ENCODE measurements at regions not wholly inside any gene's neighbourhood (a gene's known extent, or its start where the extent isn't known, plus 50 kb on each side); places are given as distances from the start of the nearest gene placed in this dataset.

GRCh38 chr10:107476408-107476807 is 311.9 kb upstream of the SORCS1 start:
- no peak for FAIRE-seq

- no peak for FAIRE-seq
Observed at GRCh38 chr10:107474650-107475049, 310.1 kb upstream of the SORCS1 start.

DNA sequence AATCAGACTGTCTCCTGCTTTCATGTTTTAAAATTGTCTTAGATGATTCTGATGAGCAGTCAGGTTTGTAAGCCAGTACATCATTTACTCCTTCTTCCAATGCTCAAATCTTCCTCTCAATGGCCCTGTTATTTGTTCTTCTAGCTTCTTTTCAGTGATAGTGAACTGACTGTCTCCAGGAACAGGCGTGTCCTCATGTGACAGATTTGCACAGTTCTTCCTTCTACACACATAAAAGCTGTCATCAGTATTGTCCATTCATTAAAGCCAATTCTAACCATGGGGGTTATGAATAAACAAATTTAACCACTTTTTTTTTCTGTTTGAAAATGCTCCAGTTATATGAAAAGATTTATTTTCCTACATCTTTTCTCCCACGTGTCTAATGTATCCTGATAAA is 308.7 kb upstream of the SORCS1 start:
- FAIRE-seq, result no peak

DNA sequence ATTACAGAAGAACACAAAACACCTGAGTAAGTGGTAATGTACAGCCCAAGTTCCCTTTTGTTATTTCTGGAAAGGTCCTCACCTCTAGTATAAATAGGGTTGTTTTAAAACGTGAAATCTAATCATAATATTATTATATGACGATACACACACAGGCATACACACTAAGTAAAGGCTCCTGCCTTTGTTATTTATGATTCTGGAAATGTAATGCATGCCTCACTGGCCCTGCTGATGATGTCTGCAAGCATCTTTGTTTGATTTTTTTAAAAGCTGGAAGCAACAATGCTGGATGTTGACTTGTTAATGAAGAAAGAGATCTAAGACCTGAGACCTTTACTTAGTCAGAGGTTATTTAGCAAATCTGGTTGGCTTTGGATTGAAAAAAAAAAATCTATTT is 307.4 kb upstream of the SORCS1 start:
- FAIRE-seq, result no peak

DNA sequence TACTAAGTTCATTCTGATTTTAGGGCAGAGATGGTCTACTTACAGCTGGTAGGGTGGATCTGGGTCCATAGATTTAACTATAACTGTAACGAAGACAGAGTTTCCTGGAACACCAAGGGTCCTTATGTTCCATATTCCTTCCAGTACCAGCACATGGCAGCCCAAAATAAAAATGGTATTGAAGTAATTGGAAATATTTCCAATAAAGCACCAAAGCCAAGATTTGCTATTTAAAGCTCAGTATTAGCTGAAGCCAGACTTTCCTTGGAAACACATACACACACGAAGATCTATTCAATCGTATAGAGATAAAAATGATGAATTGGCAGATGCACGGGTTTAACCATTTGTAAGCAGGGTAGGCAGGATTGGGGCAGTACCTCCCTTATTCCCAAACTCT is 289.1 kb upstream of the SORCS1 start:
- no peak for FAIRE-seq

DNA sequence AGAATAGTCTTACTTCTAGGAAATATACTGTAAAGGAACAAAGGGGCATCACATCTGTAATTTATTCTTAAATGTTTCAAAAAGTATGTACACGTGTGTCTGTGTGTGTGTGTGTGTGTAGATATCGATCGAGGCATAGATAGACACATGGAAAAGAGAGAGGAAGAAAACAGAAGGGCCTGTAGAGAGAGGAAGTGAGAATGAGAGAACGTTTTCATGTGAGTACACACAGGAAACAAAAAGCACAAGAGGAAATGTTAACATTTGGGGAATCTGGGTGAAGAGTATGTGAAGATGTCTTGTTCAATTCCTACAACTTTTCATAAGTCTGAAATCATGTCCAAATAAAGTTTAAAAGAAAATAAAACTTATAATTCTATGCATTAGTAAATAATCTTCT is 286.5 kb upstream of the SORCS1 start:
- FAIRE-seq, result no peak

DNA sequence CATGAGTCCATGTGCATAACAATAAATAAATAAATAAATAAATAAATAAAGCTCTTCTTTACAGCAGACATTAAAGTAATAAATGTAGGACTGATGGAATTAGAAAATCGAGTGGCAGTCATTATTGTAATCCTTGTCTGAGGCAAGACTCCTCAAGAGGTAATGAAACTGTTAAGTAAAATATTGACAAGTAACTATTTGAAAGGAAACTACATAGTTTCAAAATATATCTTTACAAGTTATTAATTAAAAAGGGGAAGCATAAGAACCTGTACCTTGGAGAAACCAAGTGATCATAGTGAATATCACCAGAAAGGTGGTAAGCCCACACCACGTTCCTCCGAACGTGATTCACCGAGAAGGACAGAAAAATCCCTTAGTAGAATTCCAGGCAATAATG is 285.6 kb upstream of the SORCS1 start:
- FAIRE-seq, result no peak

DNA sequence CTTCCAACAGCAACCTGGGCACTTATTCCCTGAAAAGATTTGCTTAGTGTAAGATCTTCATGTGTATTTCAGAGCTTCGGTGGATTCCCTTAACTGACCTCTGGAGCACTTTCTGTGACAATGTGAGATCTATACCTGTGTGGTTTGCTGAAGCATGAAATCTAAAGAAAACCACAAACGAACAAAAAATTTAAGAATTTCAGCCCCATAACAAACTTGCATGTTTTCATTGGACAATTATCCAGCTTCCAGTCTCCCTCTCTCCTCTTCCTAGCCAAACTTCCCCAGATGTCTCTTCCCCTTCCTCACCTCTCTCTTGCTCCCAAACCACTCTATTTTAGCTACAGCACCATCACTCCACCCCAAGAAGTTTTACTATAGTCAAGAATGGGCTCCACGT is 279.9 kb upstream of the SORCS1 start:
- no peak for FAIRE-seq

- FAIRE-seq, result no peak
Observed at GRCh38 chr10:107443813-107444212, 279.3 kb upstream of the SORCS1 start.

DNA sequence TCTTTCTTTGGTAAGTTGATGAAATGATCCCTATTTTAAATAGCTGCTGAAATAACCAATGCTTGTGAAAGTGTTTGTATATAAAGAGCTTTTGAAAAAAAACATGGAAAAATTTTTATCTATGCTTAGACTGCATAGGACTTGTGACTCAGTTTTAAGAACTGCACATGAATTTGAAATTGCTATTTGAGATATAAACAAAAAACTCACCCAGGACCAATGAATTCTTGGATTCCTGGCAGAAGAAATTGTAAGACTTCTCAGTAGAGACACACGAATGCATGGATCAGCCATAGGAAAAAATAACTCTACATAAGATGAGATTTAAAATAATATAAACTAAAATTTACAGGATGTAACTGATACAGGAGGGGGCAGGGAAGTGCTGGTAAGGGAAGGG is 278.8 kb upstream of the SORCS1 start:
- no peak for FAIRE-seq

DNA sequence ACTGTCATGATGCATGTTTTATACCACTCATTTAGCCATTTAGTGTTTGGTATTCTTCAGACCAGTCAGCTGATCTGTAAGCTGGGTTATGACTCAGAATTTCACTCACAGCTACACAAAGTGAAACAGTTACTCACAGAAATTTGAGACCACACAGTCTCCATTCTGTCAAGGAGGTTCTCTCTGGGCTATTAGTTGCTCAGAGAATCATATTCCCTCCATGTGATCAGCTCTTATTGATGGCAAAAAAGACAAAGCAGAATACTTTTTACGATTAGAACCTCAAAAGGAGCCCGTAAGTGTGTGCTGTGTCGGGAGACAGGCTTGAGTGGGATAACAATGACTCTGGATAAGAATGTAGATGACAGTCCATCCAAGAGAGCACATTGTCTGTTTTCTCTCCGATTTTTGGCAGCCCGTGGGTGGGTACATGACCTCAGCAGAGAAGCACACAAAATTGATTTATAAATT is 277.6 kb upstream of the SORCS1 start:
- no peak for FAIRE-seq

DNA sequence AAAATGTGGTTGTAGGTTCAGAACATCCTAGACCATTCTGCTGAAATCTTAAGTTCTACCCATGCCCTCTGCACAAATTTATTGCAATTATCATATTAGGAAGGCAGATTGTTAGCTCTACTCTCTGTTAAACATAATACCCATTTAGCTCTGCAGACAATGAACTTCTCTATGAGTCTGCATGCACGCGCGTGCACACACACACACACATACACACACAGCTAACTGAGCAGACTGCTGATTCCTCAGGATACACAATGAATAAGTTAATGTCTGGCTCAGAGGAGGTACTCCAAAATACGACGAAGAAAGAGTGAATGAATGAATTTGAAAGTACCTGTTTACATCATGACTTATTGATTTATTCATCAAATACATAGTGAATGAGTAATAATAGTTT is 276.2 kb upstream of the SORCS1 start:
- no peak for FAIRE-seq

- FAIRE-seq, result no peak
Observed at GRCh38 chr10:107437921-107438320, 273.4 kb upstream of the SORCS1 start.

DNA sequence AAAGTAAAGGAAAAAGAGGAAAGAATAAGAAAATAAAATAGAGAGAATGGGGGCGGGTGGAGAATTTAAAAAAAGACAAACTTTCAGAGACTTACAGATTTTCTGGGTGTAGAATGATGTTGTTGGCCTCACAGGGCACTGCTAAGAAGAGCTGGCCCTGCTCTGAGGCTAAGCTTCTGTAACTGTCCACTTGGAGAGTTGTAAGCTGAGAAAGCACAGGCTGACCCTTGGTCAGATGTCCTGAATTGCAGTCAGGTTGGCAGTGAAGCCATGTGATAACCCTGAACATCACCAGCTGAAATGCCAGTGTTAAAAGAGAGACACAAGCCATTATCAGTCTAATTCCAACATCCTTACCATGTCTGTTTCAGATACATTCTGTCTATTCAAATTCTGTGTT is 272.1 kb upstream of the SORCS1 start:
- no peak for FAIRE-seq

GRCh38 chr10:107434854-107435253 is 270.3 kb upstream of the SORCS1 start:
- FAIRE-seq, result no peak

- FAIRE-seq, result no peak
Observed at GRCh38 chr10:107434201-107434600, 269.7 kb upstream of the SORCS1 start.

- FAIRE-seq, result no peak
Observed at GRCh38 chr10:107433605-107434004, 269.1 kb upstream of the SORCS1 start.

GRCh38 chr10:107430446-107430845 is 265.9 kb upstream of the SORCS1 start:
- FAIRE-seq, result no peak

GRCh38 chr10:107427016-107427415 is 262.5 kb upstream of the SORCS1 start:
- FAIRE-seq, result no peak

GRCh38 chr10:107425931-107426553 is 261.5 kb upstream of the SORCS1 start:
- FAIRE-seq, result no peak

DNA sequence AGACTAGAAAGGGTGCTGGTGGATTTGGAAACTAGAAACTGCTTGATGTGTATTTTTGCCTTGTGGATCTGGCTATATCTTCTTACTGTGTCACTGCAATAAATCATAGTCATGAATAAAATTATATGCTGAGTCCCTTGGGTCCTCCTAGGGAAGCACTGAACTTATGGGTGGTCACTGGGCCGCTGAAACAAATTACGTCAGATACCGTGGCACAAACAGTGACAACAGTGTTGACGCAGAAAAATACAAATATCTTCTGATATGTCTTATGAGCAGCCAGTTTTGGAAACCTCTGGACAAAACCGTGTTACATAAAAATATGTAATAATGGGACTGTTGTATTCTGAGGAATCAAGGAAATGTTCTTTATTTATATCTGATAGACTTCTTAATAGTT is 260.1 kb upstream of the SORCS1 start:
- no peak for FAIRE-seq

- FAIRE-seq, result no peak
Observed at GRCh38 chr10:107423903-107424302, 259.4 kb upstream of the SORCS1 start.

GRCh38 chr10:107422681-107423080 is 258.2 kb upstream of the SORCS1 start:
- FAIRE-seq, result no peak

GRCh38 chr10:107420196-107420595 is 255.7 kb upstream of the SORCS1 start:
- FAIRE-seq, result no peak

GRCh38 chr10:107418085-107418806 is 253.7 kb upstream of the SORCS1 start:
- no peak for FAIRE-seq

Data from colon (tissue), 2 donors.